Thyroid gland (tissue), 4 donors: ENCODE measurements at regions not wholly inside any gene's neighbourhood (a gene's known extent, or its start where the extent isn't known, plus 50 kb on each side); places are given as distances from the start of the nearest gene placed in this dataset.

ENCODE experiments used
- CTCF ChIP-seq, 6 experiments: fragments of 200-600 bp in 3 of 6; fragments of 450-650 bp in 3 of 6; sonication (generic) in 3 of 6; IDR thresholded peaks; one replicate each; pipeline ENCODE4 v1.5.1; 2016 to 2019; ENCODE audit warnings: antibody characterized with exemption in 6 of 6, mild to moderate bottlenecking in 2 of 6, inconsistent platforms in 1 of 6, moderate library complexity in 1 of 6
- POLR2A ChIP-seq, 2 donors: fragments of 450-650 bp; IDR thresholded peaks; one replicate each; pipeline ENCODE4 v1.6.1; 2017; ENCODE audit warnings: antibody characterized with exemption in 2 of 2, mild to moderate bottlenecking in 2 of 2, moderate library complexity in 1 of 2

- no peak for TF ChIP-seq CTCF (IDR thresholded peaks at IDR 0.05)
- TF ChIP-seq POLR2A (IDR thresholded peaks at IDR 0.05) = no peak
Observed at GRCh38 chr22:23499845-23500500, 80.1 kb downstream of the IGLL1 start.
